ENCODE measurements at regions not wholly inside any gene's neighbourhood (a gene's known extent, or its start where the extent isn't known, plus 50 kb on each side); places are given as distances from the start of the nearest gene placed in this dataset.
"Not testable (repeated sequence)": the region's sequence is repeated elsewhere in the genome, so short reads cannot be mapped to it uniquely, and the experiment has no call there.

- ATAC-seq (no peak), DNase-seq (no peak)
- Mint-ChIP-seq H3K27me3 (peaks cover 13% of the 10 kb centered on the region), H3K4me3 (no peak overlapping the region), H3K27ac (no peak overlapping the region), H3K36me3 (ENCODE audit: low read depth) (no peaks in the 10 kb centered on the region), H3K4me1 (no peaks in the 10 kb centered on the region)
- no peaks in the 10 kb centered on the region for H3K9me3 ChIP-seq (ENCODE audit: control insufficient read depth, low read length, poor library complexity, severe bottlenecking)
Observed at GRCh38 chr3:59180006-59180405, 130.2 kb upstream of the CFAP20DC start.

GRCh38 chr3:59178698-59179097 lies 128.9 kb upstream of the CFAP20DC start:
- no peaks in the 10 kb centered on the region for H3K36me3 Mint-ChIP-seq (ENCODE audit: low read depth)
- ATAC-seq = no peak
- no peak overlapping the region for H3K27ac Mint-ChIP-seq
- no peak overlapping the region for H3K4me3 Mint-ChIP-seq
- no peak for DNase-seq
- H3K9me3 ChIP-seq (ENCODE audit: control insufficient read depth, low read length, poor library complexity, severe bottlenecking) = no peaks in the 10 kb centered on the region
- no peaks in the 10 kb centered on the region for H3K4me1 Mint-ChIP-seq
- H3K27me3 Mint-ChIP-seq = peaks cover 9% of the 10 kb centered on the region

GRCh38 chr3:59171491-59171890 lies 121.7 kb upstream of the CFAP20DC start:
- H3K27ac Mint-ChIP-seq = no peak overlapping the region
- H3K4me3 Mint-ChIP-seq = no peak overlapping the region
- H3K9me3 ChIP-seq (ENCODE audit: control insufficient read depth, low read length, poor library complexity, severe bottlenecking) = no peaks in the 10 kb centered on the region
- no peaks in the 10 kb centered on the region for H3K36me3 Mint-ChIP-seq (ENCODE audit: low read depth)
- no peak for DNase-seq
- no peak for ATAC-seq
- H3K27me3 Mint-ChIP-seq = no peaks in the 10 kb centered on the region
- peaks cover 2% of the 10 kb centered on the region for H3K4me1 Mint-ChIP-seq

- not testable (repeated sequence) for H3K9me3 ChIP-seq (ENCODE audit: control insufficient read depth, low read length, poor library complexity, severe bottlenecking); H3K4me3 Mint-ChIP-seq; H3K36me3 Mint-ChIP-seq (ENCODE audit: low read depth); ATAC-seq; DNase-seq; H3K27me3 Mint-ChIP-seq; H3K27ac Mint-ChIP-seq; H3K4me1 Mint-ChIP-seq
Observed at GRCh38 chr3:59170166-59170565, 120.3 kb upstream of the CFAP20DC start.

GRCh38 chr3:59167756-59168155 lies 117.9 kb upstream of the CFAP20DC start:
- Mint-ChIP-seq H3K36me3 (ENCODE audit: low read depth) (no peaks in the 10 kb centered on the region), H3K27ac (no peak overlapping the region), H3K4me3 (no peak overlapping the region), H3K27me3 (no peaks in the 10 kb centered on the region), H3K4me1 (peaks cover 2% of the 10 kb centered on the region)
- H3K9me3 ChIP-seq (ENCODE audit: control insufficient read depth, low read length, poor library complexity, severe bottlenecking) = no peaks in the 10 kb centered on the region
- no peak for ATAC-seq
- DNase-seq = no peak

- Mint-ChIP-seq H3K4me3 (no peak overlapping the region), H3K27me3 (peaks cover 7% of the 10 kb centered on the region), H3K36me3 (ENCODE audit: low read depth) (peaks cover 2% of the 10 kb centered on the region), H3K27ac (no peak overlapping the region), H3K4me1 (peaks cover 2% of the 10 kb centered on the region)
- ATAC-seq (no peak), DNase-seq (no peak)
- no peaks in the 10 kb centered on the region for H3K9me3 ChIP-seq (ENCODE audit: control insufficient read depth, low read length, poor library complexity, severe bottlenecking)
Observed at GRCh38 chr3:59163953-59164352, 114.1 kb upstream of the CFAP20DC start.

GRCh38 chr3:59161048-59161447 lies 111.2 kb upstream of the CFAP20DC start:
- no peaks in the 10 kb centered on the region for H3K4me1 Mint-ChIP-seq
- H3K27me3 Mint-ChIP-seq = peaks cover 14% of the 10 kb centered on the region
- H3K4me3 Mint-ChIP-seq = no peak overlapping the region
- no peak overlapping the region for H3K27ac Mint-ChIP-seq
- H3K9me3 ChIP-seq (ENCODE audit: control insufficient read depth, low read length, poor library complexity, severe bottlenecking) = no peaks in the 10 kb centered on the region
- DNase-seq (no peak), ATAC-seq (no peak)
- H3K36me3 Mint-ChIP-seq (ENCODE audit: low read depth) = peaks cover 2% of the 10 kb centered on the region

GRCh38 chr3:59160133-59160746 lies 110.4 kb upstream of the CFAP20DC start:
- H3K9me3 ChIP-seq (ENCODE audit: control insufficient read depth, low read length, poor library complexity, severe bottlenecking) = no peaks in the 10 kb centered on the region
- DNase-seq (no peak), ATAC-seq (no peak)
- H3K27ac Mint-ChIP-seq = no peak overlapping the region
- H3K36me3 Mint-ChIP-seq (ENCODE audit: low read depth) = peaks cover 2% of the 10 kb centered on the region
- H3K4me1 Mint-ChIP-seq = no peaks in the 10 kb centered on the region
- H3K27me3 Mint-ChIP-seq = peaks cover 14% of the 10 kb centered on the region
- no peak overlapping the region for H3K4me3 Mint-ChIP-seq

- Mint-ChIP-seq H3K36me3 (ENCODE audit: low read depth) (no peaks in the 10 kb centered on the region), H3K27me3 (peaks cover 7% of the 10 kb centered on the region), H3K4me3 (no peak overlapping the region), H3K27ac (no peak overlapping the region), H3K4me1 (no peaks in the 10 kb centered on the region)
- DNase-seq = no peak
- no peaks in the 10 kb centered on the region for H3K9me3 ChIP-seq (ENCODE audit: control insufficient read depth, low read length, poor library complexity, severe bottlenecking)
- ATAC-seq = no peak
Observed at GRCh38 chr3:59153648-59154047, 103.8 kb upstream of the CFAP20DC start.

- DNase-seq (no peak), ATAC-seq (no peak)
- Mint-ChIP-seq H3K27ac (no peak overlapping the region), H3K36me3 (ENCODE audit: low read depth) (no peaks in the 10 kb centered on the region), H3K27me3 (peaks cover 4% of the 10 kb centered on the region), H3K4me1 (no peaks in the 10 kb centered on the region), H3K4me3 (no peak overlapping the region)
- H3K9me3 ChIP-seq (ENCODE audit: control insufficient read depth, low read length, poor library complexity, severe bottlenecking) = no peaks in the 10 kb centered on the region
Observed at GRCh38 chr3:59152943-59153342, 103.1 kb upstream of the CFAP20DC start.

- Mint-ChIP-seq H3K4me3 (no peak overlapping the region), H3K36me3 (ENCODE audit: low read depth) (no peaks in the 10 kb centered on the region), H3K4me1 (no peaks in the 10 kb centered on the region), H3K27me3 (no peaks in the 10 kb centered on the region), H3K27ac (no peak overlapping the region)
- H3K9me3 ChIP-seq (ENCODE audit: control insufficient read depth, low read length, poor library complexity, severe bottlenecking) = no peaks in the 10 kb centered on the region
- DNase-seq (no peak), ATAC-seq (no peak)
Observed at GRCh38 chr3:59150039-59150438, 100.2 kb upstream of the CFAP20DC start.

- no peaks in the 10 kb centered on the region for H3K4me1 Mint-ChIP-seq
- no peak for ATAC-seq
Observed at GRCh38 chr3:59149166-59149565, 99.3 kb upstream of the CFAP20DC start.

GRCh38 chr3:59143447-59143846 lies 93.6 kb upstream of the CFAP20DC start:
- Mint-ChIP-seq H3K4me1 (no peaks in the 10 kb centered on the region), H3K27ac (no peak overlapping the region), H3K27me3 (no peaks in the 10 kb centered on the region), H3K36me3 (ENCODE audit: low read depth) (no peaks in the 10 kb centered on the region), H3K4me3 (no peak overlapping the region)
- no peak for ATAC-seq
- no peaks in the 10 kb centered on the region for H3K9me3 ChIP-seq (ENCODE audit: control insufficient read depth, low read length, poor library complexity, severe bottlenecking)
- no peak for DNase-seq

More at GRCh38 chr3:59149166-59149565, 99.3 kb upstream of the CFAP20DC start:
- no peaks in the 10 kb centered on the region for H3K9me3 ChIP-seq (ENCODE audit: control insufficient read depth, low read length, poor library complexity, severe bottlenecking)
- H3K36me3 Mint-ChIP-seq (ENCODE audit: low read depth) = no peaks in the 10 kb centered on the region
- H3K4me3 Mint-ChIP-seq = no peak overlapping the region
- no peak for DNase-seq
- H3K27ac Mint-ChIP-seq = no peak overlapping the region
- no peaks in the 10 kb centered on the region for H3K27me3 Mint-ChIP-seq

- ATAC-seq = no peak
- H3K9me3 ChIP-seq (ENCODE audit: control insufficient read depth, low read length, poor library complexity, severe bottlenecking) = no peaks in the 10 kb centered on the region
- Mint-ChIP-seq H3K27ac (no peak overlapping the region), H3K27me3 (no peaks in the 10 kb centered on the region), H3K36me3 (ENCODE audit: low read depth) (no peaks in the 10 kb centered on the region), H3K4me3 (no peak overlapping the region), H3K4me1 (no peaks in the 10 kb centered on the region)
- no peak for DNase-seq
Observed at GRCh38 chr3:59142556-59142955, 92.7 kb upstream of the CFAP20DC start.

Data from T-helper 17 cell (primary cell).